ENCODE measurements at regions not wholly inside any gene's neighbourhood (a gene's known extent, or its start where the extent isn't known, plus 50 kb on each side); places are given as distances from the start of the nearest gene placed in this dataset.
"Not testable (repeated sequence)": the region's sequence is repeated elsewhere in the genome, so short reads cannot be mapped to it uniquely, and the experiment has no call there.

GRCh38 chr2:180540761-180541160, 439.6 kb upstream of the UBE2E3 start:
- ATAC-seq (no peak), DNase-seq (no peak)

DNA sequence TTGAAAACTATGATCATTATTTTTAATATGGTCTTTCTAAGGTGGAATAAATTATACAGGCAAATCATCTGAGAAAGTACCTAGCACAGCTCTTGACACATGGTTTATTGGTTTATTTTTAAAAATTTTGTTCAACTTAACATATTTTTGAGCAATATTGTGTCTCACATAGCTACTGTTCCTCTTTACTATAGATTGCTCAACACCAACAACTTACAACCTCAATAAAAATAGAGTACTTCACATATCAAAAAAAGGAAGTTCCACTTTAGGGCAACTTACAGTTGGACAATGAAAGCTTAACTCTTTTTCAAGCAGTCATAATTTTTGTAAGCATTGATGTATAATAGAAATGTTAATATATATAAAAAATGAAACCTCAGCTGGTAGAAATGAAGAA, 440.9 kb upstream of the UBE2E3 start:
- DNase-seq (no peak), ATAC-seq (no peak)

DNA sequence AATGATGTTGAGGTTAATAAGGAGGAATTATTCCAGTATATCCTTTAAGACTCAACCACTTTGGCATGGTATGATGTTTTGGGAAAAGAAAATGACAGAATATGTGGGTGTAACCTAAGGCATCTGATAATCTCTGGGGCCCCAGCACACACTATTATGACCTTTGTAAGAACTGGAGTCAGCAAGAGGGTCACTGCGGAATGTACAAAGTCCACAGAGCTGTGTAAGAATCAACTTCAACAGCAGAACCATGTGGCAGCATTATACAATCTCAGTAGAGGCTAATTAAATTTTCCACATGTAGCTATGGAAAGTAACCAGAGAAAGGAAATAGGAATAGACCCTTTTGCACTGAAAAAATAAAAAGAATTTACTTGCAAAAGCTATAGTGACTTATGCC, 445.1 kb upstream of the UBE2E3 start:
- no peak for DNase-seq

DNA sequence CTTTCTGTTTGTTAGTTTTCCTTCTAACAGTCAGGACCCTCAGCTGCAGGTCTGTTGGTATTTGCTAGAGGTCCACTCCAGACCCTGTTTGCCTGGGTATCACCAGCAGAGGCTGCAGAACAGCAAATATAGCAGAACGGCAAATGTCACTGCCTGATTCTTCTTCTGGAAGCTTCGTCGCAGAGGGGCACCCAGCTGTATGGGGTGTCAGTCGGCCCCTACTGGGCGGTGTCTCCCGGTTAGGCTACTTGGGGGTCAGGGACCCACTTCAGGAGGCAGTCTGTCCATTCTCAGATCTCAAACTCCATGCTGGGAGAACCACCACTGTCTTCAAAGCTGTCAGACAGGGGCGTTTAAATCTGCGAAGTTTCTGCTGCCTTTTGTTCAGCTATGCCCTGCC, 448.6 kb upstream of the UBE2E3 start:
- not testable (repeated sequence) for ATAC-seq, DNase-seq

More for the DNA sequence above, 445.1 kb upstream of the UBE2E3 start:
- ATAC-seq, result no peak

GRCh38 chr2:180524499-180524898, 455.9 kb upstream of the UBE2E3 start:
- ATAC-seq (no peak), DNase-seq (no peak)

DNA sequence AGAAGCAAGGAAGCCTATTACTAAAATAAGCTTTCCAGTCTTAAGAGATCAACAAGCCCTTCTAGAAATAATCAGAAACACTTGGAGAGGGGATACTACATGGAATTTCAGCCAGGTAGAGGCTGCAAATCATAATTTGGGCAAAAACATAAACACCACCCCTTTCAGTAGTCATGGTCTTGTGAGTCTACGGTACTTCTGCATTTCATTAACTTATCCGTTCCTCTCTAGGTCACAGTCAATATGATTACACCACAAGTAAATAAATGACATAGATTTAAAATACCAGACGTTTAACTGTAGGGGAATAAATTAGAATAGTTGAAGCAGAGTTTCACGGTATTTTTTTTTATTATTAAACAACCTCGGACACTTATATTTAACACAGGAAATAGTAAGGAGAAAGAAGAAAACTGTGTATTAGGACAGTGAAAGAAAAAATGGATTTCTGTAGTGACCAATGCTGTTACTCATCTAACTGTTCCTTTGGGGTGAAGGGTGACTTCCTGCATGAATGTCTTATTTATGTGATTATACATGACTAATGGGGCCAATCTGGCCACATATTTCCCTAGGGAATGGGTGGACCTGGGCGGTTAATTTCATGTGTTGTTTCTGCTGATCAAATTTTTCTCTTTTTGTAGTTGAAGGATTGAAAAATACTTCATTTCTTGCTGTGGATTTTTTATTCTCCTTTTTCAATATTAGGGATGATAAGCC, 456.6 kb upstream of the UBE2E3 start:
- no peak for DNase-seq
- ATAC-seq, result no peak

DNA sequence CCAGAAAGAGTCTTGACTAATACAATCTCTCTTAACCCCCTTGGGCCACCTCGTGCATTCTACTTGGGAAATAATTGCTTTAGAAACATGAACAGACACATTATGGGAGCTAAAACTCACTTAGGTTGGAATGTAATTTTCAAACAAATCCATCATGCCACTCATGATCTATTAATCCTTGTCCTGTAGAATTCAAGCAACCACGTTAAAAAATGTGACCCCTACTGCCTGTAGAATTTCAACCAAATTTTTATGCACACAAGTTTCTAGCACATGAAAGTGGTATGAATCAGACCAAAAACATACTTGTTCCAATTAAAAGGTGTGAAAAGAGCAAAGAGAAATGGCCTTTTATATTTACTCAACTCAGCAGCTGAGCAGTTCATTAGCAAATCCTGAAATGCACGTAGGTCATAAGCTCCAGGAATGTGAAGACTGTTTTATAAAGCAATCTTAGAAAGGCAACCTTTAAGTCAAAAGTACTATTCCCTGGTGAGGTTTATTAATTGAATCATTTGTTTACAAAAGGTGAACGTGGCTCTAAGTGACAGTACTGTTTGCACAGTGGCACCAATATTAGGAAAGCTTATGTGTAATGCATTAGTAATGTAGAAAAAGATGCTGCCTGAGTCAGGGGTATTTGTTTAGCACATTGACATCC, 459.4 kb upstream of the UBE2E3 start:
- no peak for DNase-seq
- ATAC-seq, result no peak

DNA sequence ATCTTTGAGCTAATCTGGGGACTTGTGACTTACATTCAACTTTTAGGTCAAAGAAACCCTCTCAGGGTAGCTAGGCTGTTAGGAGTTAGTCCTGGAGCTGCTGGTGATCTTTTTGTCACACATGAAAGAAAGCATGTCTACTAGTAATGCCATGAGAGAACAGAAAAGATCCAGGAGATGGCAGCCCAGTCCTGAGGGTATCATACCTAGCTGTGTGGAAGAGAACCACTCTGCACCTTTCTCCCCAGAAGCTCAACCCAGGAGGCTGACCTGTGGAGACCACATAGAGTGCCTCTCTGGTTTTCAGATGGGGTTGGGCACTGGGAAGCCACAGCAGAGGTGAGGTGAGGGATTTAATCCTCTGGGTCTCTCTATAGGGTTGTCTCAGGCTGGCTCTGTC, 460.2 kb upstream of the UBE2E3 start:
- DNase-seq (no peak), ATAC-seq (no peak)

- no peak for DNase-seq
- ATAC-seq, result no peak
These were observed 461.1 kb upstream of the UBE2E3 start for GRCh38 chr2:180519276-180519675.

- DNase-seq, result no peak
- ATAC-seq, result no peak
These were observed 464.2 kb upstream of the UBE2E3 start for GRCh38 chr2:180516232-180516631.

DNA sequence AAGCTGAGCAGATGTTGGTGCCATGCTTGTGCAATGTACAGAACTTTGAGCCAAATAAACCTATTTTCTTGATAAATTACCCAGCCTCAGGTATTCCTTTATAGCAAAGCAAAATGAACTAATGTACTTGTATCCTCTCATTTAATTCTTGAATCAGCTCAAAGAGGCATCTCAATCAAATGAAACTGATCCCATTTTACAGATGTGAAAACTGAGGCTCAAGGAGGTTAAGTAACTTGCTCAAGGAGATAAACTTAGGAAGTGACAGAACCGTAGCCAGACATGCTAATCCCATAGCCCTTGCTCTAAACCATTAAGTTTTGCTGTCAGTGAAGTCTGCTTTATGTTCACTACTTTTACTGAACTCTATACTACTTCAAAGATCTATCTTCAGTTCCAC, 467.0 kb upstream of the UBE2E3 start:
- no peak for ATAC-seq
- DNase-seq, result no peak

DNA sequence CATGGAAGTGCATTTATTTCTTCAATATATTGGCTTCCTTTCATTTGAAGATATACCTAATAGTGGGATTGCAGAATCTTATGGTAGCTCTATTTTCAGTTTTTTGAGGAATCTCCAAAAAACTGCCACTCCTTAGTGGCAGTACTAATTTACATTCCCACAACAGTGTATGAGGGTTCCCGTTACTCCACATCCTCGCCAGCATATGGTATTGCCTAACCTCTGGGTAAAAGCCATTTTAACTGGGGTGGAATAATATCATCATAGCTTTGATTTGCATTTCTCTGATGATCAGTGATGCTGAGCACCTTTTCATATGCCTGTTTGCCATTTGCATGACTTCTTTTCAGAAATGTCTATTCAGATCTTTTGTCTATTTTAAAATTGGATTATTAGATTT, 471.9 kb upstream of the UBE2E3 start:
- ATAC-seq (no peak), DNase-seq (no peak)

- ATAC-seq, result no peak
These were observed 473.4 kb upstream of the UBE2E3 start for GRCh38 chr2:180507028-180507427.

DNA sequence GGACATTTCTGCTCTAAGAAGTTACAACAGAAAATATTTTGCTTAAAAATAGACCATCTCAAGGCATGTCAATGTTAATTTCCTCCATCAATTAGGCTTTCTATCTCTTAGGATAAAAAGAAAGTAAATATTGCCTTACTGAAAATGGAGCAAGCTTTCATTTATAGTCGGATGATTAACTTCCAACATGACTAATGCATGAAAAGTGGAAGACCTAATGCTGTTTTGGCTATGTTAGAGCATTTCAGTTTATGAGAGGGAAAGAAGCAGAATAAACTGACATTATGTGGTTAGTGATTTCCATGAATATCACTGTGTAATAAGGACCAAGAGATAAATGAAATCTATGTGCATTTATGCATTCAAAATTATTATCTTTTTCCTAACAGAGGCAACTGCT, 475.2 kb upstream of the UBE2E3 start:
- ATAC-seq (no peak), DNase-seq (no peak)

More at GRCh38 chr2:180507028-180507427, 473.4 kb upstream of the UBE2E3 start:
- DNase-seq, result no peak

DNA sequence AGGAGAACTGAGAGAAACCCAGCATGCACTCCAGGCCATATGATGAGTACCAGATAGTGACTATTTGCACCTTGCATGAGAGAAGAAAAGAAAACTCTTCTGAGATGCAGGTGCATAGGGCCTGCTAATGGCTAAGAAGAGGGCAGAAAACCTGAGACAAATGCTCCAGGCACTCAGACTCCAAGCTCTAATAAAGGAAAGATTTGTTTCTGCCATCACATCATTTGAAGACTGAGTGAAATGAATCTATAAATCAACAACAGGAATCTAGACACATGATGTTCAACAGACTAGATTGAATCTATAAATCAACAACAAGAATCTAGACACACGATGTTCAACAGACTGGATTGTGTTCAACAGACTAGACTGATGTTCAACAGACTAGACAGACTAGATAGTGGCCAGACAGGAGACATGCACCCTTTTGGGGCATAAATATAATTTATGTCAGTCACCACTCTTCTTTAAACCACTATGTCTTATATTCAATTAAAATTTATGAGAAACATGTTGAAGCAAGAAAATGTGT, 482.7 kb upstream of the UBE2E3 start:
- no peak for DNase-seq
- ATAC-seq, result no peak

- DNase-seq (no peak), ATAC-seq (no peak)
These were observed 484.8 kb upstream of the UBE2E3 start for GRCh38 chr2:180495606-180496005.

DNA sequence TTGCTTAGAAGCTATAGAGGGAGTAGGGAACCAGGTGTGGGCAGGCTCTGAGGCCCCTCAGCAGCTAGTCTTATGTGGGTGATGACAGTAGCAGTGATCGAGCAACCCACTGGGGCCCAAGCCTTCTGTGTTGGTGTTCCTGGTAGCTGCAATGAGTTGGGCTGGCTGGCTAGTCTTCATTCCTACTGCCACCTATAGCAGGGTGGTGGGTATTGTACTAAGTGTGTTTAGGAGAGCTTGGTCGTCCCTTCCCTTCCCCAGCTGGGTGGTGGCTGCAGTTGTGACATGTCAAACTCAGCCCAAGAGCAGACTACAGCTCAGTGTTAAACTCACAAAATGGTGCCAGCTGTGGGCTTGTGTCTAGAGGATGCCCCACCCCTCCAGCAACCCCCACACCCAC, 486.1 kb upstream of the UBE2E3 start:
- DNase-seq, result no peak
- no peak for ATAC-seq

GRCh38 chr2:180482696-180483095, 475.6 kb upstream of the CWC22 start:
- DNase-seq (no peak), ATAC-seq (no peak)

GRCh38 chr2:180481998-180482397, 474.9 kb upstream of the CWC22 start:
- DNase-seq (no peak), ATAC-seq (no peak)

DNA sequence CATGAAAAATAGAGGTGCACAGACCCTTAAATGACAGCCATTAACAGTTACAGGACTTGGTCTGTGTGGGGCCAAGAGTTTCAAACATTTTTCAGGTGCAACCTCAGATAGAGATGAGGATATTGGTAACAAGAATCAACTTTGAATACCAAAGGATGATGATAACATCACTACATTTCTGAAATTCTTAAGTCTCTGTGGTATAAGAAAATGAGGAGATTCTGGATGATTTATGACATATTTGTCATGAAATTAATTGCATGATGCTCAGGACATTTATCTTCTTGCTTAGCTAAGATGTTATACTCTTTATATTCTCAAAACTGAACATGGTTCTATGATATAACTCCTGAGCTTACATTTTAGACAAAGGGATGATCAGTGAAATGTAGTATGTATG, 471.8 kb upstream of the CWC22 start:
- DNase-seq (no peak), ATAC-seq (no peak)

- ATAC-seq (no peak), DNase-seq (no peak)
These were observed 467.6 kb upstream of the CWC22 start for GRCh38 chr2:180474716-180475115.

DNA sequence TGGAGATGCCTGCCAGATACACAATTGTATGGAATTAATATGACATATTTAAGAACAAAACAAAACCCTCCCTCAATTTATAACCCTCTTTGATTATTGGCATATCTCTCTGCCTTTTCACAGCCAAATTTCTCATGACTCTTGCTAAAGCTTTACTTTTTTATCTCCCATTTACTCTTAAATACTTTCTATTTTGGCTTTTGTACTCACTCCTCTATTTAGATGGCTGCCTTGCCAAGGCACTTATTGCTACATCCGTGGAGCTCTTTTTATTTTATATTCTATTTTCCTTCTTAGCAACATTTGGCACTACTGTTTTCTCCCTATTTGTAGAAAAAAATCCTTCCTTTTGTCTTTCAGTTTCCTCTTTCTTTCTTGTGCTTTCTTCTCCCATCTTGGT, 466.4 kb upstream of the CWC22 start:
- ATAC-seq, result no peak
- no peak for DNase-seq

- DNase-seq, result no peak
- no peak for ATAC-seq
These were observed 465.0 kb upstream of the CWC22 start for GRCh38 chr2:180472133-180472532.

DNA sequence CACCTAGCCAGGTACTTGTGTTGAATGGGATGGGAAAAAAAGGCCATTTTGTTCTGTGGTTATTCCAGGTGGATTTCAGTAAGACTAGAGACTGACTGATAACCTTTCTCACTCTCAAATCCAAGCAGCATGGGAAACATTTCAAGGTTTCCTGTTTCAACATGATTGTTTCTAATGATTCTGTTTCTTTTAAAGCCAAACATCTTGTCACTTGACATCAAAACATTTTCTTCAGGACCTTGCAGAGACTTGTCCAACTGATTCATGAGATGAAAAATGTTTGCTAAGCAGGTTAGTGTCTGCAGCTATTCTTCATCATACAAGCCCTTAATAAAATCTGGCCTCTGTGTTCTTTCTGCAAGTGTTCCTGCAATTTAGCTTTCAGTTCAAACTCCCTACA, 456.5 kb upstream of the CWC22 start:
- DNase-seq, result no peak

More for the DNA sequence above, 456.5 kb upstream of the CWC22 start:
- ATAC-seq, result no peak
